ENCODE measurements at regions not wholly inside any gene's neighbourhood (a gene's known extent, or its start where the extent isn't known, plus 50 kb on each side); places are given as distances from the start of the nearest gene placed in this dataset.

DNA sequence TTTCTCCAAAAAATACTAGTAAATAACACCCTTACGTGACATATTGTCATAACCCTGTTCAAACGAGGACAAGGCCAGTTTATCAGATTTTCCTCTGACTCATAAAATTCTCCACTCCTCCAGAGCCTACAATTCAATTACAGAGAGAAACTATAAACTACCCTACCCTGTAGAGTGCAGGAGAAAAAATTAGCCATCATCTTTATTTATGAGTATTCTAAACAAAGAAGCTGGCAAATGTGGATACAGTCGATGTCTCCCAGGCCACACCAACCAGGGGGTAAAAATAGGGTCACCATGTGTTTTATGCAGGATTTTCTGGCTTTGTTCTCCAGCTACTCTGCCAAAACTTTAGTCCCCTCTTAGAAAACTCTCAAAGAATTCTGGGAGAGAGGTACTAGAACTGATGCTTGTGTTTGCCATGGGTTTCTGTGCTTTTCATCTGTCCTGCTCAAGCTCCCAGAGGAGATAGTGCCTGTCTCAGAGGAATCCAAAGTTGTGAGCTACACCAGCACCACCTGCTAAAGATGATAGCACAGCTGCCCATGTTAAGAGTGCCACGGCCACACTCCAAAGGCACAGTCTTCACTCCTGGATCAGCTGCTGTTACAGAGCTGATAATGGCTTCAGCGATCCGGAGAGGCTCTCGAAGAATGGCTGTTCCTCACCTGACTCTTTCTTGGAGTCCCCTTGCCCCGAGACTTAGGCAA is 150.2 kb downstream of the IMPG2 start:
- TF ChIP-seq, protein P1, sequence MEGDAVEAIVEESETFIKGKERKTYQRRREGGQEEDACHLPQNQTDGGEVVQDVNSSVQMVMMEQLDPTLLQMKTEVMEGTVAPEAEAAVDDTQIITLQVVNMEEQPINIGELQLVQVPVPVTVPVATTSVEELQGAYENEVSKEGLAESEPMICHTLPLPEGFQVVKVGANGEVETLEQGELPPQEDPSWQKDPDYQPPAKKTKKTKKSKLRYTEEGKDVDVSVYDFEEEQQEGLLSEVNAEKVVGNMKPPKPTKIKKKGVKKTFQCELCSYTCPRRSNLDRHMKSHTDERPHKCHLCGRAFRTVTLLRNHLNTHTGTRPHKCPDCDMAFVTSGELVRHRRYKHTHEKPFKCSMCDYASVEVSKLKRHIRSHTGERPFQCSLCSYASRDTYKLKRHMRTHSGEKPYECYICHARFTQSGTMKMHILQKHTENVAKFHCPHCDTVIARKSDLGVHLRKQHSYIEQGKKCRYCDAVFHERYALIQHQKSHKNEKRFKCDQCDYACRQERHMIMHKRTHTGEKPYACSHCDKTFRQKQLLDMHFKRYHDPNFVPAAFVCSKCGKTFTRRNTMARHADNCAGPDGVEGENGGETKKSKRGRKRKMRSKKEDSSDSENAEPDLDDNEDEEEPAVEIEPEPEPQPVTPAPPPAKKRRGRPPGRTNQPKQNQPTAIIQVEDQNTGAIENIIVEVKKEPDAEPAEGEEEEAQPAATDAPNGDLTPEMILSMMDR (IDR thresholded peaks at IDR 0.05; ENCODE audit: extremely low read depth in 1 of 2, insufficient read depth in 1 of 2, low read depth in 1 of 2, low read length in 2 of 2) = no peak
- TF ChIP-seq POLR2A (IDR thresholded peaks at IDR 0.05; ENCODE audit: low read depth, low read length) (no peak), FOS (IDR thresholded peaks at IDR 0.05; ENCODE audit: borderline replicate concordance, insufficient read depth, low read length) (peak; percentile 5)
